Tibial nerve (tissue), 4 donors: ENCODE measurements at regions not wholly inside any gene's neighbourhood (a gene's known extent, or its start where the extent isn't known, plus 50 kb on each side); places are given as distances from the start of the nearest gene placed in this dataset.

Experiments
- DNase-seq, 2 donors: peaks; one replicate each; pipeline ENCODE4 v3.0.0-alpha.2; 2019; ENCODE audit warnings: low spot score in 2 of 2
- H3K27ac ChIP-seq, 4 donors: fragments of 200-600 bp; sonication (generic) in 3 of 4; one replicate each; pipeline ENCODE4 v1.5.1; 2017 to 2019; ENCODE audit warnings: mild to moderate bottlenecking in 1 of 4
- H3K27me3 ChIP-seq, 2 donors: fragments of 200-600 bp; sonication (generic) in 1 of 2; one replicate each; pipeline versions ENCODE4 v1.5.1 to v1.6.0; 2017 to 2019
- H3K36me3 ChIP-seq, 3 donors: fragments of 200-600 bp; sonication (generic); one replicate each; pipeline ENCODE4 v1.5.1; 2018 to 2019
- H3K4me1 ChIP-seq, 4 donors: fragments of 200-600 bp; sonication (generic) in 3 of 4; one replicate each; pipeline ENCODE4 v1.5.1; 2017 to 2019
- H3K4me3 ChIP-seq, 4 donors: fragments of 200-600 bp; sonication (generic) in 3 of 4; one replicate each; pipeline ENCODE4 v1.5.1; 2017 to 2019; ENCODE audit warnings: mild to moderate bottlenecking in 1 of 4, moderate library complexity in 1 of 4
- H3K9me3 ChIP-seq, 4 donors: fragments of 200-600 bp; sonication (generic) in 3 of 4; one replicate each; pipeline ENCODE4 v1.5.1; 2017 to 2019
- CTCF ChIP-seq, 5 experiments: fragments of 200-600 bp in 3 of 5; fragments of 450-650 bp in 2 of 5; sonication (generic) in 3 of 5; IDR thresholded peaks; one replicate each; pipeline ENCODE4 v1.5.1; 2016 to 2019; ENCODE audit warnings: antibody characterized with exemption in 5 of 5, mild to moderate bottlenecking in 3 of 5, moderate library complexity in 2 of 5
- EP300 ChIP-seq, 2 donors: sonication (generic); formaldehyde crosslinking; IDR thresholded peaks; one replicate each; pipeline ENCODE4 v1.6.1; 2017; ENCODE audit warnings: antibody characterized with exemption in 2 of 2, mild to moderate bottlenecking in 1 of 2
- POLR2A ChIP-seq, 2 donors: fragments of 450-650 bp; IDR thresholded peaks; one replicate each; pipeline ENCODE4 v1.6.1; 2017; ENCODE audit warnings: antibody characterized with exemption in 2 of 2, mild to moderate bottlenecking in 2 of 2, moderate library complexity in 2 of 2
- WGBS, 2 donors: methylation state at CpG; one replicate each; pipeline ENCODE4 v1.1.5; 2018; 5-methylcytosine and 5-hydroxymethylcytosine counted together

- Histone ChIP-seq H3K36me3 (no peaks in the 10 kb centered on the region), H3K27ac (no peak overlapping the region), H3K4me1 (no peaks in the 10 kb centered on the region), H3K4me3 (no peak overlapping the region), H3K9me3 (no peaks in the 10 kb centered on the region), H3K27me3 (no peaks in the 10 kb centered on the region)
- TF ChIP-seq POLR2A (IDR thresholded peaks at IDR 0.05) = no peak
- no peak for TF ChIP-seq CTCF (IDR thresholded peaks at IDR 0.05)
- TF ChIP-seq EP300 (IDR thresholded peaks at IDR 0.05) = no peak
- DNase-seq = no peak
These were observed 755.1 kb downstream of the ZPLD1 start for GRCh38 chr3:103189941-103190340.

- H3K4me3 ChIP-seq = no peak overlapping the region
- H3K4me1 ChIP-seq = no peaks in the 10 kb centered on the region
- WGBS, 2 donors = 52 to 53% methylated on average over 4 of the region's 4 CpGs
- no peak overlapping the region for H3K27ac ChIP-seq
- H3K36me3 ChIP-seq = no peaks in the 10 kb centered on the region
- no peaks in the 10 kb centered on the region for H3K9me3 ChIP-seq
- TF ChIP-seq POLR2A (IDR thresholded peaks at IDR 0.05) = no peak
- no peak for TF ChIP-seq CTCF (IDR thresholded peaks at IDR 0.05)
- TF ChIP-seq EP300 (IDR thresholded peaks at IDR 0.05) = no peak
- no peaks in the 10 kb centered on the region for H3K27me3 ChIP-seq
- DNase-seq = no peak
These were observed 760.4 kb downstream of the ZPLD1 start for GRCh38 chr3:103195216-103195615.

- H3K9me3 ChIP-seq = no peaks in the 10 kb centered on the region
- no peak for DNase-seq
- 92% methylated on average over 4 of the region's 4 CpGs for WGBS, 2 donors
- no peaks in the 10 kb centered on the region for H3K4me1 ChIP-seq
- TF ChIP-seq CTCF (IDR thresholded peaks at IDR 0.05) (no peak), POLR2A (IDR thresholded peaks at IDR 0.05) (no peak), EP300 (IDR thresholded peaks at IDR 0.05) (no peak)
- H3K27ac ChIP-seq = no peak overlapping the region
- no peaks in the 10 kb centered on the region for H3K27me3 ChIP-seq
- H3K4me3 ChIP-seq = no peak overlapping the region
- H3K36me3 ChIP-seq = no peaks in the 10 kb centered on the region
These were observed 768.6 kb downstream of the ZPLD1 start for GRCh38 chr3:103203441-103203840.

GRCh38 chr3:103210583-103210982, 775.8 kb downstream of the ZPLD1 start:
- Histone ChIP-seq H3K27me3 (no peaks in the 10 kb centered on the region), H3K4me1 (no peaks in the 10 kb centered on the region), H3K9me3 (no peaks in the 10 kb centered on the region), H3K27ac (no peak overlapping the region), H3K4me3 (no peak overlapping the region), H3K36me3 (no peaks in the 10 kb centered on the region)
- no peak for TF ChIP-seq CTCF (IDR thresholded peaks at IDR 0.05)
- no peak for TF ChIP-seq POLR2A (IDR thresholded peaks at IDR 0.05)
- no peak for TF ChIP-seq EP300 (IDR thresholded peaks at IDR 0.05)
- no peak for DNase-seq
- 61% methylated on average over 7 of the region's 7 CpGs for WGBS, 2 donors

- Histone ChIP-seq H3K4me1 (no peaks in the 10 kb centered on the region), H3K9me3 (no peaks in the 10 kb centered on the region), H3K36me3 (no peaks in the 10 kb centered on the region), H3K27ac (no peak overlapping the region), H3K27me3 (no peaks in the 10 kb centered on the region), H3K4me3 (no peak overlapping the region)
- 23 to 40% methylated on average over 1 of the region's 1 CpG for WGBS, 2 donors
- TF ChIP-seq CTCF (IDR thresholded peaks at IDR 0.05) = no peak
- TF ChIP-seq EP300 (IDR thresholded peaks at IDR 0.05) = no peak
- TF ChIP-seq POLR2A (IDR thresholded peaks at IDR 0.05) = no peak
- no peak for DNase-seq
These were observed 783.3 kb downstream of the ZPLD1 start for GRCh38 chr3:103218146-103218545.
